OCI-LY1 (cell line): ENCODE measurements at regions not wholly inside any gene's neighbourhood (a gene's known extent, or its start where the extent isn't known, plus 50 kb on each side); places are given as distances from the start of the nearest gene placed in this dataset.

Experiments
- H2AFZ ChIP-seq: fragments of 200-600 bp; sonication (generic), shearing (Covaris generic); 2 replicates; pipeline ENCODE4 v1.6.0; 2014; ENCODE audit warnings: antibody characterized with exemption, mild to moderate bottlenecking, low read length
- H3F3A ChIP-seq: fragments of 200-600 bp; sonication (generic), shearing (Covaris generic); 2 replicates; pipeline ENCODE4 v1.6.0; 2014; ENCODE audit warnings: mild to moderate bottlenecking, antibody characterized with exemption, low read length, moderate library complexity; ENCODE audit not compliant: insufficient read depth
- H3K27ac ChIP-seq: fragments of 200-600 bp; sonication (generic); 2 replicates; pipeline ENCODE4 v1.5.1; 2014; ENCODE audit warnings: low read length, mixed run types, mild to moderate bottlenecking, low read depth; ENCODE audit not compliant: poor library complexity, severe bottlenecking
- H3K27me3 ChIP-seq: fragments of 200-600 bp; sonication (generic); 2 replicates; pipeline ENCODE4 v1.6.0; 2014; ENCODE audit warnings: antibody characterized with exemption, mild to moderate bottlenecking, low read length, moderate library complexity; ENCODE audit not compliant: insufficient read depth
- H3K36me3 ChIP-seq: fragments of 200-600 bp; sonication (generic); 2 replicates; pipeline ENCODE4 v1.6.1; 2014; ENCODE audit warnings: mild to moderate bottlenecking, antibody characterized with exemption, low read length, moderate library complexity, mixed read lengths; ENCODE audit not compliant: insufficient read depth
- H3K4me1 ChIP-seq: fragments of 200-600 bp; sonication (generic); 2 replicates; pipeline ENCODE4 v1.5.1; 2014; ENCODE audit warnings: mild to moderate bottlenecking, low read length, moderate library complexity; ENCODE audit not compliant: insufficient read depth, severe bottlenecking
- H3K4me2 ChIP-seq: fragments of 200-600 bp; sonication (generic), shearing (Covaris generic); 2 replicates; pipeline ENCODE4 v1.6.1; 2014; ENCODE audit warnings: low read length
- H3K4me3 ChIP-seq: fragments of 200-600 bp; sonication (generic); 2 replicates; pipeline ENCODE4 v1.5.1; 2014; ENCODE audit warnings: low read length, low read depth, mild to moderate bottlenecking, mixed read lengths; ENCODE audit not compliant: poor library complexity, severe bottlenecking
- H3K79me2 ChIP-seq: fragments of 200-600 bp; shearing (Covaris generic); 2 replicates; pipeline ENCODE4 v1.6.1; 2016; ENCODE audit warnings: mixed run types, low read length, mixed read lengths; ENCODE audit not compliant: insufficient read depth
- H3K9ac ChIP-seq: fragments of 200-600 bp; sonication (generic), shearing (Covaris generic); 2 replicates; pipeline ENCODE4 v1.6.1; 2014; ENCODE audit warnings: mild to moderate bottlenecking, low read length, mixed read lengths
- H3K9me2 ChIP-seq: fragments of 200-600 bp; sonication (generic), shearing (Covaris generic); 2 replicates; pipeline ENCODE4 v1.6.1; 2014; ENCODE audit warnings: low read depth, mild to moderate bottlenecking, low read length, mixed read lengths
- H3K9me3 ChIP-seq: fragments of 200-600 bp; shearing (Covaris generic); 2 replicates; pipeline ENCODE4 v1.6.1; 2014; ENCODE audit warnings: low read length, mixed read lengths
- H4K20me1 ChIP-seq: fragments of 200-600 bp; sonication (generic), shearing (Covaris generic); 2 replicates; pipeline ENCODE4 v1.6.0; 2016; ENCODE audit warnings: mild to moderate bottlenecking, low read length; ENCODE audit not compliant: insufficient read depth
- CTCF ChIP-seq: fragments of 200-600 bp; sonication (generic), shearing (Covaris generic); IDR thresholded peaks from 2 replicates; pipeline ENCODE4 v1.5.1; 2017; ENCODE audit warnings: mild to moderate bottlenecking, antibody characterized with exemption, low read length, moderate library complexity, mixed read lengths
- EZH2 ChIP-seq: fragments of 200-600 bp; sonication (generic), shearing (Covaris generic); IDR thresholded peaks from 2 replicates; pipeline ENCODE4 v1.8.0; 2017; ENCODE audit warnings: borderline replicate concordance, mixed run types, mild to moderate bottlenecking, antibody characterized with exemption, low read length, moderate library complexity, mixed read lengths

DNA sequence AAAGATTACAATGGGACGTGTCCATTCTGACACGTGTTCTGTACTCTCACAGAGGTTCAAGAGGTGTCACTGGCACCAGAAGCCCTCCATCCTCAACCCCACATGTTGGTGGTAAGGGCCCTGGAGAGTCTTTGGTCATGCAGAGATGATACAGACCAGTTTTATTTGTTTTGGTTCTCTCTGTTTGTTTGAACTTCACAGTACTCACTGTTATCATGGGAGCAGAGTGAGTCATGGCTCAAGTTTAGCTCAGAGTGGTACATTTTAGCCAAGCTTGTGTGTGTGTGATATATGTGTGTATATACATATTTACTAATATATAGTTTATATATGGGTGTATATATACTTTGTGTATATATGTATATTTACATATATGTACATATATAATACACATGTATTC lies 935.6 kb downstream of the GRID1 start:
- no peaks in the 10 kb centered on the region for H3K9me2 ChIP-seq
- H3K27ac ChIP-seq, result no peak overlapping the region
- TF ChIP-seq EZH2, result no peak
- no peak for TF ChIP-seq CTCF
- no peaks in the 10 kb centered on the region for H3K27me3 ChIP-seq
- H3K36me3 ChIP-seq, result no peaks in the 10 kb centered on the region
- H3K9me3 ChIP-seq, result no peaks in the 10 kb centered on the region
- H3F3A ChIP-seq, result no peaks in the 10 kb centered on the region
- no peaks in the 10 kb centered on the region for H3K4me1 ChIP-seq
- no peak overlapping the region for H3K4me2 ChIP-seq
- no peak overlapping the region for H2AFZ ChIP-seq
- H4K20me1 ChIP-seq, result no peaks in the 10 kb centered on the region
- no peak overlapping the region for H3K9ac ChIP-seq
- H3K79me2 ChIP-seq, result no peaks in the 10 kb centered on the region
- H3K4me3 ChIP-seq, result no peak overlapping the region

- no peaks in the 10 kb centered on the region for H3K4me1 ChIP-seq
- no peak overlapping the region for H3K27ac ChIP-seq
- no peaks in the 10 kb centered on the region for H3K27me3 ChIP-seq
- H4K20me1 ChIP-seq, result no peaks in the 10 kb centered on the region
- H3K4me2 ChIP-seq, result no peak overlapping the region
- TF ChIP-seq EZH2 (no peak), CTCF (no peak)
- H3K4me3 ChIP-seq, result no peak overlapping the region
- H3K36me3 ChIP-seq, result no peaks in the 10 kb centered on the region
- H3K9me3 ChIP-seq, result no peaks in the 10 kb centered on the region
- no peak overlapping the region for H2AFZ ChIP-seq
- no peak overlapping the region for H3K9ac ChIP-seq
- H3K9me2 ChIP-seq, result no peaks in the 10 kb centered on the region
- no peaks in the 10 kb centered on the region for H3K79me2 ChIP-seq
- H3F3A ChIP-seq, result no peaks in the 10 kb centered on the region
Measured at GRCh38 chr10:85433248-85433647, 933.3 kb downstream of the GRID1 start.

- no peak for TF ChIP-seq EZH2
- no peak for TF ChIP-seq CTCF
- no peaks in the 10 kb centered on the region for H3K9me3 ChIP-seq
- no peak overlapping the region for H3K9ac ChIP-seq
- H2AFZ ChIP-seq, result no peak overlapping the region
- H3K9me2 ChIP-seq, result no peaks in the 10 kb centered on the region
- no peak overlapping the region for H3K4me3 ChIP-seq
- no peaks in the 10 kb centered on the region for H3K36me3 ChIP-seq
- H3K79me2 ChIP-seq, result no peaks in the 10 kb centered on the region
- H3K27me3 ChIP-seq, result no peaks in the 10 kb centered on the region
- H3K4me2 ChIP-seq, result no peak overlapping the region
- H4K20me1 ChIP-seq, result no peaks in the 10 kb centered on the region
- H3F3A ChIP-seq, result no peaks in the 10 kb centered on the region
- no peaks in the 10 kb centered on the region for H3K4me1 ChIP-seq
- H3K27ac ChIP-seq, result no peak overlapping the region
Measured at GRCh38 chr10:85444868-85445267, 921.7 kb downstream of the GRID1 start.
